ENCODE measurements at regions not wholly inside any gene's neighbourhood (a gene's known extent, or its start where the extent isn't known, plus 50 kb on each side); places are given as distances from the start of the nearest gene placed in this dataset.

- no peak for DNase-seq
- Histone ChIP-seq H3K4me1 (ENCODE audit: insufficient read depth, low read length) (no peaks in the 10 kb centered on the region), H3K18ac (ENCODE audit: insufficient read length, low read depth, low read length) (no peak overlapping the region), H3K27ac (ENCODE audit: insufficient read length, low read depth, low read length) (no peak overlapping the region), H3K14ac (ENCODE audit: insufficient read depth, low read length) (no peak overlapping the region), H3K56ac (ENCODE audit: insufficient read length, low read depth, low read length) (no peak overlapping the region), H2BK15ac (ENCODE audit: low read depth, low read length) (no peak overlapping the region), H2BK120ac (ENCODE audit: low read depth, low read length, poor library complexity, severe bottlenecking) (no peak overlapping the region), H2BK12ac (ENCODE audit: insufficient read length, low read depth, low read length) (no peak overlapping the region), H2BK20ac (ENCODE audit: low read depth, low read length, poor library complexity, severe bottlenecking) (no peak overlapping the region), H3T11ph (ENCODE audit: low read length) (no peak overlapping the region), H4K8ac (replicated peaks; ENCODE audit: insufficient read length, low read depth, low read length) (no peak overlapping the region), H3K9ac (ENCODE audit: extremely low read depth, insufficient read length, low read length) (no peak overlapping the region), H3K23me2 (ENCODE audit: insufficient read length, low read depth, low read length, poor library complexity, severe bottlenecking) (no peaks in the 10 kb centered on the region), H3K79me1 (ENCODE audit: insufficient read depth, low read depth, low read length, poor library complexity, severe bottlenecking) (no peaks in the 10 kb centered on the region), H3K27me3 (ENCODE audit: insufficient read depth, low read length) (no peaks in the 10 kb centered on the region), H4K5ac (ENCODE audit: insufficient read length, low read depth, low read length) (no peak overlapping the region), H2BK5ac (ENCODE audit: insufficient read length, low read length) (no peak overlapping the region), H3K23ac (ENCODE audit: insufficient read length, low read depth, low read length) (no peak overlapping the region), H4K20me1 (ENCODE audit: control insufficient read depth, insufficient read depth, insufficient read length) (no peaks in the 10 kb centered on the region), H3K4me2 (ENCODE audit: insufficient read depth, insufficient read length, low read length) (no peak overlapping the region), H4K91ac (ENCODE audit: insufficient read length, low read depth, low read length) (no peak overlapping the region), H2AK5ac (ENCODE audit: insufficient read length, low read length) (no peak overlapping the region), H2AFZ (ENCODE audit: low read length) (no peak overlapping the region), H3K4ac (ENCODE audit: low read depth, low read length) (no peak overlapping the region), H3K9me3 (ENCODE audit: control insufficient read depth, low read depth, low read length) (no peaks in the 10 kb centered on the region), H3K79me2 (ENCODE audit: insufficient read depth, low read length) (no peaks in the 10 kb centered on the region)
- 0 out of 4 replicates have a peak, but pooled peaks cover 0 to 2% of the 10 kb centered on the region in 2 experiments for H3K4me1 Mint-ChIP-seq
- H3K27me3 Mint-ChIP-seq (ENCODE audit: low read depth), result peaks cover 2% of the 10 kb centered on the region; the same call in 1 of the 2 replicates
- no peak for TF ChIP-seq CTCF (conservative IDR thresholded peaks at IDR 0.05)
- H3K9me3 Mint-ChIP-seq, result no peaks in the 10 kb centered on the region
- H3K36me3 Mint-ChIP-seq (ENCODE audit: insufficient read depth in 1 of 3, low read depth in 3 of 3), result no peaks in the 10 kb centered on the region
- no peak overlapping the region for H3K27ac Mint-ChIP-seq
- H3K4me3 Mint-ChIP-seq, result no peak overlapping the region
These were observed 66.6 kb upstream of the TUSC7 start for GRCh38 chr3:116643001-116643400.
